ENCODE measurements at regions not wholly inside any gene's neighbourhood (a gene's known extent, or its start where the extent isn't known, plus 50 kb on each side); places are given as distances from the start of the nearest gene placed in this dataset.

DNA sequence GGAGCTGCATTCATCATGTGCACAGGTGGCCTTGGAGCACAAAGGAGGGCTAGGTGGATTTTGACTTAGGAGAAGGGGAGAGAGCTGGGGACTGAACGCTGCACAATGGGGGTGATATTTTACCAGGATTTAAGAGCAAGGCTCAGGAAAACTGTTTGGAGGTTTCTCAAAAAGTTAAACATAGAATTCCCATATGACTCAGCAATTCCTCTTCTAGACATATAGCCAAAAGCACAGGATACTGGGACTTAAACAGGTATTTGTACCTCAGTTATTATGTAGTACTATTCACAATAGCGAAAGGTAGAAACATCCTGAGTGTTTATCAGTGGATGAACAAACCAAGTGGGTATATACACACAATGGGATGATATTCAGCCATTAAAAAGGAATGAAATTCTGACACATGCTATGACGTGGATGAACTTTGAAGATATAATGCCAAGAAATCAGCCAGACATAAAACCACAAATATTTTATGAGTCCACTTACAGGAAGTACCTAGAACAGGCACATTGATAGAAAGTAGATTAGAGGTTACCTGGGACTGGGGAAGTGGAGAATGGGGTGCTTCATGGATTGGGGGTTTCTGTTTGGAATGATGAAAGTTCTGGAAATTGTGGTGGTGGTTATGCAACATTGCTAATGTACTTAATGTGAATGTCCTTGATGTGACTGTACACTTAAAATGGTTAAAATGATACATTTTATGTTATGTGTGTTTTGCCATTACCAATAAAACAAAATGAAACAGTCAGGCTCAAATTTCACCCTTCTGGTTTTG lies 216.9 kb downstream of the HAUS1 start:
- H3K4me3 ChIP-seq (ENCODE audit: low read depth, low read length) = no peak overlapping the region

DNA sequence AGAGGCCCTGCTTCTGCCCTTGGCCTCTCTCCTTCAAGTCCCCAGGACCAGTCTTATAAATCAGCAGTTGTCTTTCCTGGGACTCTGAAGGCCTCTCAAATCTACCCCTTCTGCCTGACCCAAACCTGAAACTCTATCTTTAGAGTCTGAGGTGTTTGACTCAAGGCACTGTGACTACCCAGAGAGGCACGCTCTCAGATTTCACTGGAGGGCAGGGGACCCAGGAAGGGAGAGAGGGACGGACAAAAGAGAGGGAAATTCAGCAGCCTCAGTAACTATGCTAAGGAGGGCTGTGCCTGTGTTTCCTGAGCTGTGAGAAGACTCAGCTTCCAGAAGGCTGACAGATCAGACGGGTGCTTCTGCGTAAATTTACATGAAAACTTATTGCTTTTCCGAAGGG lies 217.8 kb downstream of the HAUS1 start:
- no peak overlapping the region for H3K4me3 ChIP-seq (ENCODE audit: low read depth, low read length)
- intact Hi-C loops (cut with micrococcal nuclease; ENCODE audit: unreplicated experiment) = no loop called here
- no peaks in the 10 kb centered on the region for H3K4me1 ChIP-seq
- Mint-ChIP-seq H3K4me3 (ENCODE audit: unreplicated experiment) (no peak overlapping the region), H3K9me3 (ENCODE audit: unreplicated experiment) (no peaks in the 10 kb centered on the region), H3K27me3 (ENCODE audit: insufficient read depth, unreplicated experiment) (peaks cover 10% of the 10 kb centered on the region), H3K4me1 (ENCODE audit: low read depth, unreplicated experiment) (no peaks in the 10 kb centered on the region), H3K27ac (ENCODE audit: unreplicated experiment) (no peak overlapping the region), H3K36me3 (ENCODE audit: insufficient read depth, unreplicated experiment) (no peaks in the 10 kb centered on the region)
- no peaks in the 10 kb centered on the region for H3K27me3 ChIP-seq (replicated peaks; ENCODE audit: control insufficient read depth, insufficient read depth, low read length)
- ChIA-PET POLR2A (no interaction called here), CTCF (no interaction called here)
- TF ChIP-seq, protein P1, sequence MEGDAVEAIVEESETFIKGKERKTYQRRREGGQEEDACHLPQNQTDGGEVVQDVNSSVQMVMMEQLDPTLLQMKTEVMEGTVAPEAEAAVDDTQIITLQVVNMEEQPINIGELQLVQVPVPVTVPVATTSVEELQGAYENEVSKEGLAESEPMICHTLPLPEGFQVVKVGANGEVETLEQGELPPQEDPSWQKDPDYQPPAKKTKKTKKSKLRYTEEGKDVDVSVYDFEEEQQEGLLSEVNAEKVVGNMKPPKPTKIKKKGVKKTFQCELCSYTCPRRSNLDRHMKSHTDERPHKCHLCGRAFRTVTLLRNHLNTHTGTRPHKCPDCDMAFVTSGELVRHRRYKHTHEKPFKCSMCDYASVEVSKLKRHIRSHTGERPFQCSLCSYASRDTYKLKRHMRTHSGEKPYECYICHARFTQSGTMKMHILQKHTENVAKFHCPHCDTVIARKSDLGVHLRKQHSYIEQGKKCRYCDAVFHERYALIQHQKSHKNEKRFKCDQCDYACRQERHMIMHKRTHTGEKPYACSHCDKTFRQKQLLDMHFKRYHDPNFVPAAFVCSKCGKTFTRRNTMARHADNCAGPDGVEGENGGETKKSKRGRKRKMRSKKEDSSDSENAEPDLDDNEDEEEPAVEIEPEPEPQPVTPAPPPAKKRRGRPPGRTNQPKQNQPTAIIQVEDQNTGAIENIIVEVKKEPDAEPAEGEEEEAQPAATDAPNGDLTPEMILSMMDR (IDR thresholded peaks at IDR 0.05; ENCODE audit: insufficient read depth in 1 of 2, low read depth in 1 of 2, low read length in 1 of 2, severe bottlenecking in 1 of 2, unreplicated experiment in 1 of 2) = no peak
- H3K36me3 ChIP-seq (ENCODE audit: control insufficient read depth, insufficient read depth, low read length) = no peaks in the 10 kb centered on the region
- BruUV-seq (replicated peaks) = no TSS peak
- DNase-seq = no peak
- H3K9me3 ChIP-seq = no peaks in the 10 kb centered on the region

More for the DNA sequence above, 216.9 kb downstream of the HAUS1 start:
- Histone ChIP-seq H3K9me3 (no peaks in the 10 kb centered on the region), H3K27me3 (replicated peaks; ENCODE audit: control insufficient read depth, insufficient read depth, low read length) (no peaks in the 10 kb centered on the region), H3K36me3 (ENCODE audit: control insufficient read depth, insufficient read depth, low read length) (no peaks in the 10 kb centered on the region), H3K4me1 (no peaks in the 10 kb centered on the region)
- no TSS peak for BruUV-seq (replicated peaks)
- CTCF ChIA-PET = no interaction called here
- Mint-ChIP-seq H3K4me1 (ENCODE audit: low read depth, unreplicated experiment) (no peaks in the 10 kb centered on the region), H3K27me3 (ENCODE audit: insufficient read depth, unreplicated experiment) (peaks cover 10% of the 10 kb centered on the region), H3K4me3 (ENCODE audit: unreplicated experiment) (no peak overlapping the region), H3K9me3 (ENCODE audit: unreplicated experiment) (no peaks in the 10 kb centered on the region), H3K36me3 (ENCODE audit: insufficient read depth, unreplicated experiment) (no peaks in the 10 kb centered on the region), H3K27ac (ENCODE audit: unreplicated experiment) (no peak overlapping the region)
- intact Hi-C loops (cut with micrococcal nuclease; ENCODE audit: unreplicated experiment) = no loop called here
- TF ChIP-seq, protein P1 (IDR thresholded peaks at IDR 0.05; ENCODE audit: insufficient read depth in 1 of 2, low read depth in 1 of 2, low read length in 1 of 2, severe bottlenecking in 1 of 2, unreplicated experiment in 1 of 2) = no peak
- POLR2A ChIA-PET = no interaction called here
- DNase-seq = no peak

DNA sequence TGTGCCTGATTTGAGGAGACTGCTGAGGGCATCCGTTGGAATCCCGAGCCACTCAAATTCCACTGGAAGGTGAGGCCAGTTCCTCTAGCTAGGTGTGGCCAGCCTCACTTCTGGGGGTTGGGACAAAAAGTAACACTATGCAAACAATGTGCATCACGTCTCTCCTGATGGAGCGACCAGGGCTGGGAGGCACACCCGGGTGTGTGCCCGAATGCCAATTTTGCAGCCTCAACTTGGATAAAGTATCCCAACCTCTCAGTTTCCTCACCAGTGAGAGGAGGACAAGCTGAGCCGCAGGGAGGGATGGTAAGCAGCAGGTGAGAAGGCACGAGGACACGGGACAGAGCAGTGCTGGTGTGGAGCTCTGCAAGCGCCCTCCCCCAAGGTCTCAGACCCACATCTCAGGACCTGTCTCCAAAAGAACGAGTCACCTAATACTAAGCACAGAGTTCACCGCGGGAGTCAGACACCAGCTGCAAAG lies 218.3 kb downstream of the HAUS1 start:
- Mint-ChIP-seq H3K4me3 (ENCODE audit: unreplicated experiment) (no peak overlapping the region), H3K4me1 (ENCODE audit: low read depth, unreplicated experiment) (no peaks in the 10 kb centered on the region), H3K9me3 (ENCODE audit: unreplicated experiment) (no peaks in the 10 kb centered on the region), H3K27me3 (ENCODE audit: insufficient read depth, unreplicated experiment) (peaks cover 7% of the 10 kb centered on the region), H3K27ac (ENCODE audit: unreplicated experiment) (no peak overlapping the region), H3K36me3 (ENCODE audit: insufficient read depth, unreplicated experiment) (no peaks in the 10 kb centered on the region)
- Histone ChIP-seq H3K9me3 (no peaks in the 10 kb centered on the region), H3K36me3 (ENCODE audit: control insufficient read depth, insufficient read depth, low read length) (no peaks in the 10 kb centered on the region), H3K4me1 (no peaks in the 10 kb centered on the region), H3K4me3 (ENCODE audit: low read depth, low read length) (no peak overlapping the region), H3K27me3 (replicated peaks; ENCODE audit: control insufficient read depth, insufficient read depth, low read length) (no peaks in the 10 kb centered on the region)
- intact Hi-C loops (cut with micrococcal nuclease; ENCODE audit: unreplicated experiment) = no loop called here
- DNase-seq = no peak
- ChIA-PET POLR2A (no interaction called here), CTCF (no interaction called here)
- TF ChIP-seq, protein P1 (IDR thresholded peaks at IDR 0.05; ENCODE audit: insufficient read depth in 1 of 2, low read depth in 1 of 2, low read length in 1 of 2, severe bottlenecking in 1 of 2, unreplicated experiment in 1 of 2) = no peak
- no TSS peak for BruUV-seq (replicated peaks)

All from Caco-2 (cell line).